Keratinocyte (primary cell): ENCODE measurements at regions not wholly inside any gene's neighbourhood (a gene's known extent, or its start where the extent isn't known, plus 50 kb on each side); places are given as distances from the start of the nearest gene placed in this dataset.
"Not testable (repeated sequence)": the region's sequence is repeated elsewhere in the genome, so short reads cannot be mapped to it uniquely, and the experiment has no call there.

Experiments
- DNase-seq: peaks from one replicate; pipeline ENCODE4 v3.0.0-alpha.2; 2011; ENCODE audit warnings: low read depth, missing footprints, low spot score
- FAIRE-seq: peaks from 2 replicates; lab custom pipeline; 2011; peaks lifted over from hg19 to GRCh38; lab: Jason Lieb, UNC
- H2AFZ ChIP-seq: 2 replicates; pipeline ENCODE4 v1.6.0; 2012; ENCODE audit warnings: low read length, control low read depth, inconsistent platforms; ENCODE audit not compliant: control insufficient read depth
- H3K27ac ChIP-seq: 2 replicates; pipeline ENCODE4 v1.5.1; 2011; ENCODE audit warnings: low read length; ENCODE audit not compliant: control insufficient read depth, insufficient read depth
- H3K27me3 ChIP-seq: 3 replicates; pipeline ENCODE4 v1.6.0; 2011; ENCODE audit warnings: low read length; ENCODE audit not compliant: control insufficient read depth, insufficient read depth; ENCODE audit errors: extremely low read depth
- H3K36me3 ChIP-seq, 2 experiments: 2 replicates in 1 of 2; 3 replicates in 1 of 2; pipeline ENCODE4 v1.5.1; 2011; ENCODE audit warnings: low read length in 2 of 2, mild to moderate bottlenecking in 1 of 2; ENCODE audit not compliant: control insufficient read depth in 2 of 2, insufficient read depth in 2 of 2; ENCODE audit errors: extremely low read depth in 1 of 2
- H3K4me1 ChIP-seq: 3 replicates; pipeline ENCODE4 v1.5.1; 2011; ENCODE audit warnings: low read length; ENCODE audit not compliant: control insufficient read depth, insufficient read depth; ENCODE audit errors: extremely low read depth
- H3K4me2 ChIP-seq: 3 replicates; pipeline ENCODE4 v1.6.0; 2011; ENCODE audit warnings: low read depth, low read length; ENCODE audit not compliant: control insufficient read depth, insufficient read depth; ENCODE audit errors: extremely low read depth
- H3K4me3 ChIP-seq, 3 experiments: fragments of 200-600 bp in 1 of 3; sonication (generic) in 1 of 3; 2 replicates in 2 of 3; 3 replicates in 1 of 3; pipeline ENCODE4 v1.5.1; 2011 to 2016; ENCODE audit warnings: low read length in 3 of 3, mild to moderate bottlenecking in 3 of 3, control low read depth in 2 of 3, inconsistent platforms in 1 of 3, low read depth in 1 of 3, mixed read lengths in 1 of 3, mixed run types in 1 of 3, moderate library complexity in 1 of 3; ENCODE audit not compliant: control insufficient read depth in 2 of 3, insufficient read depth in 2 of 3; ENCODE audit errors: extremely low read depth in 1 of 3
- H3K79me2 ChIP-seq: 2 replicates; pipeline ENCODE4 v1.6.0; 2012; ENCODE audit warnings: low read length; ENCODE audit not compliant: control insufficient read depth, insufficient read depth
- H3K9ac ChIP-seq: 3 replicates; pipeline ENCODE4 v1.6.0; 2011; ENCODE audit warnings: low read length; ENCODE audit not compliant: control insufficient read depth, insufficient read depth; ENCODE audit errors: extremely low read depth
- H3K9me1 ChIP-seq: 3 replicates; pipeline ENCODE4 v1.6.0; 2011; ENCODE audit warnings: low read length; ENCODE audit not compliant: control insufficient read depth, insufficient read depth; ENCODE audit errors: extremely low read depth
- H3K9me3 ChIP-seq: 2 replicates; pipeline ENCODE4 v1.5.1; 2012; ENCODE audit warnings: low read depth, low read length; ENCODE audit not compliant: control insufficient read depth
- H4K20me1 ChIP-seq: 3 replicates; pipeline ENCODE4 v1.6.0; 2011; ENCODE audit warnings: low read length; ENCODE audit not compliant: control insufficient read depth, insufficient read depth; ENCODE audit errors: extremely low read depth
- EZH2 ChIP-seq: IDR thresholded peaks from one replicate; pipeline ENCODE4 v1.6.1; 2012; ENCODE audit warnings: inconsistent platforms, mild to moderate bottlenecking, low read length, moderate library complexity
- dilution Hi-C: fragments of 300-500 bp; cut with MboI; formaldehyde crosslinking; loops from one replicate; pipeline ENCODE4 v1.7.0; 2020; ENCODE audit warnings: low sequenced_read_pairs; ENCODE audit not compliant: extremely low pct_ligation_motif_present
- TF ChIP-seq, protein P1 (sequence below), 3 experiments: IDR thresholded peaks in 1 of 3; conservative IDR thresholded peaks in 1 of 3; optimal IDR thresholded peaks in 1 of 3; 2 replicates in 2 of 3; 3 replicates in 1 of 3; pipeline versions ENCODE3 to v1.5.1; 2011; ENCODE audit warnings: low read length in 3 of 3, mild to moderate bottlenecking in 3 of 3, moderate library complexity in 2 of 3, control low read depth in 1 of 3, inconsistent platforms in 1 of 3; ENCODE audit not compliant: insufficient read depth in 2 of 3; ENCODE audit errors: extremely low read depth in 1 of 3

- TF ChIP-seq, protein P1, sequence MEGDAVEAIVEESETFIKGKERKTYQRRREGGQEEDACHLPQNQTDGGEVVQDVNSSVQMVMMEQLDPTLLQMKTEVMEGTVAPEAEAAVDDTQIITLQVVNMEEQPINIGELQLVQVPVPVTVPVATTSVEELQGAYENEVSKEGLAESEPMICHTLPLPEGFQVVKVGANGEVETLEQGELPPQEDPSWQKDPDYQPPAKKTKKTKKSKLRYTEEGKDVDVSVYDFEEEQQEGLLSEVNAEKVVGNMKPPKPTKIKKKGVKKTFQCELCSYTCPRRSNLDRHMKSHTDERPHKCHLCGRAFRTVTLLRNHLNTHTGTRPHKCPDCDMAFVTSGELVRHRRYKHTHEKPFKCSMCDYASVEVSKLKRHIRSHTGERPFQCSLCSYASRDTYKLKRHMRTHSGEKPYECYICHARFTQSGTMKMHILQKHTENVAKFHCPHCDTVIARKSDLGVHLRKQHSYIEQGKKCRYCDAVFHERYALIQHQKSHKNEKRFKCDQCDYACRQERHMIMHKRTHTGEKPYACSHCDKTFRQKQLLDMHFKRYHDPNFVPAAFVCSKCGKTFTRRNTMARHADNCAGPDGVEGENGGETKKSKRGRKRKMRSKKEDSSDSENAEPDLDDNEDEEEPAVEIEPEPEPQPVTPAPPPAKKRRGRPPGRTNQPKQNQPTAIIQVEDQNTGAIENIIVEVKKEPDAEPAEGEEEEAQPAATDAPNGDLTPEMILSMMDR (optimal IDR thresholded peaks at IDR 0.05 in 1 of 3, IDR thresholded peaks at IDR 0.05 in 1 of 3, conservative IDR thresholded peaks at IDR 0.05 in 1 of 3; ENCODE audit: extremely low read depth in 1 of 3, insufficient read depth in 2 of 3, low read length in 3 of 3), result no peak
- TF ChIP-seq EZH2, result no peak
- Histone ChIP-seq H3K4me2 (no peak overlapping the region), H2AFZ (no peak overlapping the region), H3K27ac (no peak overlapping the region), H3K9me3 (no peaks in the 10 kb centered on the region), H3K79me2 (no peaks in the 10 kb centered on the region), H3K27me3 (no peaks in the 10 kb centered on the region), H3K36me3 (no peaks in the 10 kb centered on the region), H3K9ac (no peak overlapping the region), H4K20me1 (no peaks in the 10 kb centered on the region), H3K4me3 (no peak overlapping the region), H3K4me1 (no peaks in the 10 kb centered on the region), H3K9me1 (no peaks in the 10 kb centered on the region)
- FAIRE-seq (no peak), DNase-seq (no peak)
- dilution Hi-C loops, result no loop called here
Measured at GRCh38 chr4:29375716-29376115, 1344.5 kb upstream of the PCDH7 start.

GRCh38 chr4:29378237-29378636, 1341.9 kb upstream of the PCDH7 start:
- H3K27ac ChIP-seq, H2AFZ ChIP-seq, H3K36me3 ChIP-seq, DNase-seq, dilution Hi-C loops, FAIRE-seq, H3K4me3 ChIP-seq, H3K4me2 ChIP-seq, H3K27me3 ChIP-seq, H3K9me1 ChIP-seq, H3K9ac ChIP-seq, H4K20me1 ChIP-seq, H3K9me3 ChIP-seq, H3K4me1 ChIP-seq, H3K79me2 ChIP-seq: not testable (repeated sequence)

DNA sequence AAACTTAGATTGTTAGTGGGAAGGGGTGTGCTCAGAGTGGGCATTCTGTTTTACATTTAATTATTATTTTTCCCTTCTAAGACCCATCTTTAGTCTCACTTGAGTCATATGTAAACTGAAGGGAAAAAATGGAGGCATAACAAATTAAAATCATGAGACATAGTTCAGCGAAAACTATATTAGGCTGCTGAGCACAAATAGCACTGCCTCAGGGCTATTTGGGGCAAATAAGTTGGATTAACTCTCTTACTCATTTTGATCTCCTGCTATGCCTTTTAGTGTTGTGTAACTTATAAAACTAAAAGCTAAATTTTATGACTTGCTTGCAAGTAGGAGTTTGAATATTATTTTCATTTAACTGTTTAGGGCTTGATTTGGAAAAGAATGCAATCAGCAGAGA, 1329.2 kb upstream of the PCDH7 start:
- dilution Hi-C loops, result no loop called here
- FAIRE-seq, result no peak

More for the DNA sequence above, 1329.2 kb upstream of the PCDH7 start:
- Histone ChIP-seq H3K4me3 (no peak overlapping the region), H3K27me3 (no peaks in the 10 kb centered on the region), H3K9me3 (no peaks in the 10 kb centered on the region), H3K9ac (no peak overlapping the region), H3K9me1 (no peaks in the 10 kb centered on the region), H2AFZ (no peak overlapping the region), H3K4me2 (no peak overlapping the region), H4K20me1 (no peaks in the 10 kb centered on the region), H3K36me3 (no peaks in the 10 kb centered on the region), H3K27ac (no peak overlapping the region), H3K79me2 (no peaks in the 10 kb centered on the region), H3K4me1 (no peaks in the 10 kb centered on the region)
- TF ChIP-seq, protein P1 (optimal IDR thresholded peaks at IDR 0.05 in 1 of 3, IDR thresholded peaks at IDR 0.05 in 1 of 3, conservative IDR thresholded peaks at IDR 0.05 in 1 of 3; ENCODE audit: extremely low read depth in 1 of 3, insufficient read depth in 2 of 3, low read length in 3 of 3), result no peak
- TF ChIP-seq EZH2, result no peak
- no peak for DNase-seq
